GM12878 (cell line): ENCODE measurements at regions not wholly inside any gene's neighbourhood (a gene's known extent, or its start where the extent isn't known, plus 50 kb on each side); places are given as distances from the start of the nearest gene placed in this dataset.

Source experiments
- BMI1 ChIP-seq: fragments of 450-650 bp; IDR thresholded peaks from 2 replicates; pipeline ENCODE4 v1.6.1; 2016; ENCODE audit warnings: mild to moderate bottlenecking, moderate library complexity, borderline replicate concordance
- CBFB ChIP-seq: IDR thresholded peaks from 2 replicates; pipeline ENCODE4 v1.6.1; 2016; ENCODE audit warnings: antibody characterized with exemption, low read depth
- CTCF ChIP-seq, 3 experiments: IDR thresholded peaks in 2 of 3; conservative IDR thresholded peaks in 1 of 3; 2 replicates each; pipeline ENCODE4 v1.5.1; 2011; ENCODE audit warnings: low read depth in 3 of 3, low read length in 3 of 3, mild to moderate bottlenecking in 3 of 3, control low read depth in 2 of 3, moderate library complexity in 2 of 3, inconsistent platforms in 1 of 3, mixed read lengths in 1 of 3; ENCODE audit not compliant: control insufficient read depth in 2 of 3, insufficient read depth in 1 of 3; ENCODE audit errors: extremely low read depth in 1 of 3
- EGR1 ChIP-seq, 2 experiments: IDR thresholded peaks; 1 replicate in 1 of 2; 2 replicates in 1 of 2; pipeline ENCODE4 v1.6.1; 2011 to 2012; ENCODE audit warnings: low read depth in 2 of 2, low read length in 2 of 2, borderline replicate concordance in 1 of 2, mild to moderate bottlenecking in 1 of 2, moderate library complexity in 1 of 2
- IKZF1 ChIP-seq: fragments of 450-650 bp; conservative IDR thresholded peaks from 2 replicates; pipeline ENCODE4 v1.6.1; 2017; ENCODE audit warnings: antibody characterized with exemption, mild to moderate bottlenecking
- NFXL1 ChIP-seq: fragments of 450-650 bp; IDR thresholded peaks from 2 replicates; pipeline ENCODE4 v1.6.1; 2017; ENCODE audit warnings: antibody characterized with exemption, mild to moderate bottlenecking, borderline replicate concordance
- NR2C2 ChIP-seq: IDR thresholded peaks from 2 replicates; pipeline ENCODE4 v1.6.1; 2011; ENCODE audit warnings: borderline replicate concordance, low read depth; ENCODE audit not compliant: control insufficient read depth, insufficient read length
- SMC3 ChIP-seq: IDR thresholded peaks from 2 replicates; pipeline ENCODE4 v1.6.1; 2011; ENCODE audit warnings: low read length, improper control_type of control experiment, borderline replicate concordance
- USF2 ChIP-seq: IDR thresholded peaks from 2 replicates; pipeline ENCODE4 v1.6.1; 2011; ENCODE audit warnings: low read depth, low read length, improper control_type of control experiment, borderline replicate concordance

- TF ChIP-seq BMI1 (no peak), CTCF (IDR thresholded peaks at IDR 0.05 in 2 of 3, conservative IDR thresholded peaks at IDR 0.05 in 1 of 3; ENCODE audit: control insufficient read depth in 2 of 3, extremely low read depth in 1 of 3, insufficient read depth in 1 of 3, low read depth in 3 of 3, low read length in 3 of 3) (no peak), NFXL1 (no peak), CBFB (no peak), USF2 (no peak), EGR1 (IDR thresholded peaks at IDR 0.05; ENCODE audit: borderline replicate concordance in 1 of 2, low read depth in 2 of 2, low read length in 2 of 2) (no peak), SMC3 (no peak), NR2C2 (no peak), IKZF1 (no peak)
These were observed 109.9 kb upstream of the FOXC1 start for GRCh38 chr6:1499777-1500176.
